ENCODE measurements at regions not wholly inside any gene's neighbourhood (a gene's known extent, or its start where the extent isn't known, plus 50 kb on each side); places are given as distances from the start of the nearest gene placed in this dataset.

- H3K27me3 ChIP-seq (ENCODE audit: control insufficient read depth, insufficient read depth, low read length) = peaks cover 3% of the 10 kb centered on the region
- 33% methylated on average over 1 of the region's 4 CpGs for WGBS (ENCODE audit: insufficient coverage, low lambda C conversion rate)
- no peak overlapping the region for H3K4me3 ChIP-seq (ENCODE audit: low read length)
- H3K36me3 ChIP-seq (ENCODE audit: control insufficient read depth, insufficient read depth, low read length) = no peaks in the 10 kb centered on the region
- no peaks in the 10 kb centered on the region for H3K9me3 ChIP-seq (ENCODE audit: control insufficient read depth, low read depth, low read length)
- DNase-seq = peak in 1 of 2 donors; percentile 54
- no peaks in the 10 kb centered on the region for H3K4me1 ChIP-seq (ENCODE audit: control insufficient read depth, insufficient read depth, low read length)
- no peak overlapping the region for H3K27ac ChIP-seq (ENCODE audit: low read length)
Measured at GRCh38 chr1:117798550-117798949, 130.9 kb downstream of the GDAP2 start.

GRCh38 chr1:117802531-117803257, 126.7 kb downstream of the GDAP2 start:
- Histone ChIP-seq H3K4me3 (ENCODE audit: low read length) (no peak overlapping the region), H3K36me3 (ENCODE audit: control insufficient read depth, insufficient read depth, low read length) (no peaks in the 10 kb centered on the region), H3K27ac (ENCODE audit: low read length) (no peak overlapping the region), H3K4me1 (ENCODE audit: control insufficient read depth, insufficient read depth, low read length) (no peaks in the 10 kb centered on the region), H3K9me3 (ENCODE audit: control insufficient read depth, low read depth, low read length) (no peaks in the 10 kb centered on the region), H3K27me3 (ENCODE audit: control insufficient read depth, insufficient read depth, low read length) (peaks cover 3% of the 10 kb centered on the region)
- no CpG with 5 or more reads among the region's 6 CpGs for WGBS (ENCODE audit: insufficient coverage, low lambda C conversion rate)
- no peak for DNase-seq

DNA sequence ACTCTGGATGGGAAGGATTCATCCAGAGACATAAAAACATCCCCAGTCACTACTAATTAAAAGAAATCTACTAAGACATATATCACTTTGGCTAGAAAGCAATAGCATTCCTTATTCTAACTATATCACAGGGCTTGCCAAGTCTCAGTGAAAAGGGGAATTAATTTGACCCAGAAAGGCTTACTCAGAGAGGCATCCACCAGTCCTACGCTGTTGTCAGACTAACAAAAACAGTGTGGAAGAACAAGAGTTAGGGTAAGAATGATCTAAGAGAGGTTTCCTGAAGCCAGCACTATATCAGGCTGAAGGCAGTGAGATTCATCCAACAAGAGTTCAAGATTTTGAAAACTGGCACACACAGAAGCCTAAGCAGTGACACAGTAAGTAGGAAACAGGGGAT, 126.1 kb downstream of the GDAP2 start:
- H3K9me3 ChIP-seq (ENCODE audit: control insufficient read depth, low read depth, low read length) = no peaks in the 10 kb centered on the region
- no peak for DNase-seq
- no peak overlapping the region for H3K27ac ChIP-seq (ENCODE audit: low read length)
- no peaks in the 10 kb centered on the region for H3K36me3 ChIP-seq (ENCODE audit: control insufficient read depth, insufficient read depth, low read length)
- WGBS (ENCODE audit: insufficient coverage, low lambda C conversion rate) = no CpG with 5 or more reads among the region's 1 CpG
- H3K4me3 ChIP-seq (ENCODE audit: low read length) = no peak overlapping the region
- no peaks in the 10 kb centered on the region for H3K4me1 ChIP-seq (ENCODE audit: control insufficient read depth, insufficient read depth, low read length)
- peaks cover 3% of the 10 kb centered on the region for H3K27me3 ChIP-seq (ENCODE audit: control insufficient read depth, insufficient read depth, low read length)

DNA sequence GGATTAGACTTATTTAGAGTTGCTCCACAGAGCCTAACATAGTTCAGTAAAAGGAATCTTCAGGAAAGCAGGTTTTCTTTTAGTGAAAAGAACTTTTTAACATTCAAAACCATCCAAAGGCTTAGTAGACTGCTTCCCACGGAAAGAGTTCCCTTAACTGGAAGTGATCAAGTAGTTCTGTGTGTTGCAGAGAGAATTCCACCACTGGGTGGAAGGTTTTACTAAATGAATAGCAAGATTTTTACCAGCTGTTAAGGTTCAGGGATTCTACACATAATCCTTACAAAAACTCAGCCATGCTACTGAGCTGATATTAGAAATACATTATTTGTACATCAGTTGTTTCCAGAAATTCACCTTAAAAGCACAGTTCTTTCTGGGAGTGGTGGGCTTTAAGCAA, 119.7 kb downstream of the GDAP2 start:
- Histone ChIP-seq H3K4me1 (ENCODE audit: control insufficient read depth, insufficient read depth, low read length) (no peaks in the 10 kb centered on the region), H3K9me3 (ENCODE audit: control insufficient read depth, low read depth, low read length) (no peaks in the 10 kb centered on the region), H3K4me3 (ENCODE audit: low read length) (no peak overlapping the region), H3K36me3 (ENCODE audit: control insufficient read depth, insufficient read depth, low read length) (no peaks in the 10 kb centered on the region), H3K27ac (ENCODE audit: low read length) (no peak overlapping the region), H3K27me3 (ENCODE audit: control insufficient read depth, insufficient read depth, low read length) (no peaks in the 10 kb centered on the region)
- DNase-seq = no peak
- WGBS (ENCODE audit: insufficient coverage, low lambda C conversion rate) = no CpG with 5 or more reads among the region's 1 CpG

- WGBS (ENCODE audit: insufficient coverage, low lambda C conversion rate) = 90% methylated on average over 2 of the region's 3 CpGs
- Histone ChIP-seq H3K4me3 (ENCODE audit: low read length) (no peak overlapping the region), H3K9me3 (ENCODE audit: control insufficient read depth, low read depth, low read length) (no peaks in the 10 kb centered on the region), H3K4me1 (ENCODE audit: control insufficient read depth, insufficient read depth, low read length) (no peaks in the 10 kb centered on the region), H3K36me3 (ENCODE audit: control insufficient read depth, insufficient read depth, low read length) (no peaks in the 10 kb centered on the region), H3K27me3 (ENCODE audit: control insufficient read depth, insufficient read depth, low read length) (no peaks in the 10 kb centered on the region), H3K27ac (ENCODE audit: low read length) (no peak overlapping the region)
- DNase-seq = no peak
Measured at GRCh38 chr1:117810553-117810952, 118.9 kb downstream of the GDAP2 start.

DNA sequence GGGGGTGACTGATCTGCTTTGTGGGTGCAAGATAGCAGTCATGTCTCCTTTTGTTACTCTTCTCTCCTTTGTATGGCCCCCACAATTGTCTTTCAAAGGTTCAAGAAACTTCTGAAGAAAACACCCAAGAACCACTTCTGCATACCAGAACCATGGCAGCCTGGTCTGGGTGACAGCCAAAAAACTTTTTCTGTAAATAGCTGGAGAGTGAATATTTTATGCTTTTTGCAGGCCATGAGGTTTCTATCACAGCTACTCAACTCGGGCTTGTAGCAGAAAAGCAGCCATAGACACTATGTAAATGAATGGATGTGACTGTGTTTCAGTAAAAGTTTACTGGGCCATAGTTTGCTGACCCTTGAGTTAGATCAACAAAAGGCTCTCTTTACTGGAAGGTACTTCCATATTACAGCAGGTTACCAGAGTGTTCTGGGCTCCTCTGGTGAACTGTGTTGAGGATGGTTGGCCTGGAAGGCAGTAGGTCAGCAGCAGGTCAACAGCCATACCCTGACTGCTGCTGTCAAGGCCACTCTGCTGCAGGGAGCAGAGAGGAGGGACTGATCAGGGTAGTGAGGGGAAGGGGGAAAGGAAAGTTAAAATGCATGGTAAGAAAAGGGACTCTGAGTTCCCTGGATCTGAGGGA, 116.4 kb downstream of the GDAP2 start:
- no peaks in the 10 kb centered on the region for H3K9me3 ChIP-seq (ENCODE audit: control insufficient read depth, low read depth, low read length)
- H3K27ac ChIP-seq (ENCODE audit: low read length) = no peak overlapping the region
- H3K4me3 ChIP-seq (ENCODE audit: low read length) = no peak overlapping the region
- DNase-seq = no peak
- no CpG with 5 or more reads among the region's 1 CpG for WGBS (ENCODE audit: insufficient coverage, low lambda C conversion rate)
- no peaks in the 10 kb centered on the region for H3K27me3 ChIP-seq (ENCODE audit: control insufficient read depth, insufficient read depth, low read length)
- H3K36me3 ChIP-seq (ENCODE audit: control insufficient read depth, insufficient read depth, low read length) = no peaks in the 10 kb centered on the region
- no peaks in the 10 kb centered on the region for H3K4me1 ChIP-seq (ENCODE audit: control insufficient read depth, insufficient read depth, low read length)

Data from large intestine (tissue), 3 donors.